CD14-positive monocyte (primary cell): ENCODE measurements at regions not wholly inside any gene's neighbourhood (a gene's known extent, or its start where the extent isn't known, plus 50 kb on each side); places are given as distances from the start of the nearest gene placed in this dataset.

Experiments
- DNase-seq, 3 donors: peaks; one replicate each; pipeline ENCODE4 v3.0.0-alpha.2; 2011 to 2022
- H2AFZ ChIP-seq: 2 replicates; pipeline ENCODE4 v1.6.0; 2012; ENCODE audit warnings: mild to moderate bottlenecking, low read depth, low read length, inconsistent platforms; ENCODE audit not compliant: insufficient read depth, poor library complexity, severe bottlenecking
- H3K27ac ChIP-seq, 2 donors: 1 replicate in 1 of 2; 2 replicates in 1 of 2; pipeline ENCODE4 v1.5.1; 2012 to 2013; ENCODE audit warnings: low read length in 2 of 2, control low read depth in 1 of 2, inconsistent platforms in 1 of 2, low read depth in 1 of 2, mild to moderate bottlenecking in 1 of 2
- H3K27me3 ChIP-seq, 2 donors: one replicate each; pipeline versions ENCODE4 v1.6.0 to v1.6.1; 2011 to 2013; ENCODE audit warnings: low read length in 2 of 2; ENCODE audit not compliant: control insufficient read depth in 2 of 2, insufficient read depth in 2 of 2
- H3K36me3 ChIP-seq, 2 donors: replicated peaks in 1 of 2; 1 replicate in 1 of 2; 2 replicates in 1 of 2; pipeline versions ENCODE4 v1.5.1 to v1.6.1; 2012 to 2013; ENCODE audit warnings: low read length in 2 of 2, control low read depth in 1 of 2, inconsistent platforms in 1 of 2, mild to moderate bottlenecking in 1 of 2; ENCODE audit not compliant: insufficient read depth in 2 of 2, control insufficient read depth in 1 of 2
- H3K4me1 ChIP-seq, 2 donors: 1 replicate in 1 of 2; 2 replicates in 1 of 2; pipeline versions ENCODE4 v1.5.1 to v1.6.1; 2012 to 2013; ENCODE audit warnings: low read length in 2 of 2, control low read depth in 1 of 2, inconsistent platforms in 1 of 2, mild to moderate bottlenecking in 1 of 2, moderate library complexity in 1 of 2; ENCODE audit not compliant: insufficient read depth in 2 of 2, control insufficient read depth in 1 of 2
- H3K4me2 ChIP-seq: replicated peaks from 2 replicates; pipeline ENCODE3; 2012; ENCODE audit warnings: low read length, moderate library complexity, mild to moderate bottlenecking; ENCODE audit not compliant: poor library complexity, severe bottlenecking; ENCODE audit errors: extremely low read depth
- H3K4me3 ChIP-seq, 3 experiments: fragments of 200-600 bp in 1 of 3; sonication (generic) in 1 of 3; replicated peaks in 1 of 3; 1 replicate in 2 of 3; 2 replicates in 1 of 3; pipeline ENCODE4 v1.5.1; 2011 to 2013; ENCODE audit warnings: low read length in 3 of 3, mild to moderate bottlenecking in 3 of 3, control low read depth in 2 of 3, low read depth in 2 of 3, inconsistent platforms in 1 of 3, moderate library complexity in 1 of 3
- H3K79me2 ChIP-seq: 2 replicates; pipeline ENCODE4 v1.6.0; 2012; ENCODE audit warnings: mild to moderate bottlenecking, control low read depth, inconsistent platforms, low read length, moderate library complexity; ENCODE audit not compliant: insufficient read depth
- H3K9ac ChIP-seq: 2 replicates; pipeline ENCODE4 v1.6.0; 2017; ENCODE audit warnings: low read length, mild to moderate bottlenecking; ENCODE audit not compliant: insufficient read depth, poor library complexity, severe bottlenecking
- H3K9me3 ChIP-seq, 2 donors: replicated peaks in 1 of 2; 1 replicate in 1 of 2; 2 replicates in 1 of 2; pipeline versions ENCODE4 v1.5.1 to v1.6.1; 2012 to 2013; ENCODE audit warnings: low read length in 2 of 2, control low read depth in 1 of 2; ENCODE audit not compliant: control insufficient read depth in 1 of 2, insufficient read depth in 1 of 2
- H4K20me1 ChIP-seq: 2 replicates; pipeline ENCODE4 v1.6.0; 2012; ENCODE audit warnings: mild to moderate bottlenecking, low read length, control low read depth, moderate library complexity; ENCODE audit not compliant: insufficient read depth
- H3K27ac Mint-ChIP-seq, 7 donors: one replicate each; pipeline ENCODE4 v1.8.0; 2020; ENCODE audit warnings: mild to moderate bottlenecking in 7 of 7, mixed read lengths in 7 of 7, moderate library complexity in 6 of 7, inconsistent platforms in 2 of 7
- H3K27me3 Mint-ChIP-seq, 3 donors: one replicate each; pipeline ENCODE4 v1.8.0; 2021 to 2022; ENCODE audit warnings: low read depth in 3 of 3, mild to moderate bottlenecking in 3 of 3, mixed read lengths in 3 of 3, moderate library complexity in 3 of 3, inconsistent platforms in 1 of 3
- H3K36me3 Mint-ChIP-seq, 2 donors: one replicate each; pipeline ENCODE4 v1.8.0; 2020; ENCODE audit warnings: mixed read lengths in 2 of 2, inconsistent platforms in 1 of 2, mild to moderate bottlenecking in 1 of 2
- H3K4me1 Mint-ChIP-seq: one replicate; pipeline ENCODE4 v1.8.0; 2020; ENCODE audit warnings: mild to moderate bottlenecking, mixed read lengths
- H3K4me3 Mint-ChIP-seq, 2 donors: one replicate each; pipeline ENCODE4 v1.8.0; 2020; ENCODE audit warnings: mild to moderate bottlenecking in 2 of 2, mixed read lengths in 2 of 2, moderate library complexity in 1 of 2
- H3K9me3 Mint-ChIP-seq, 7 donors: one replicate each; pipeline ENCODE4 v1.8.0; 2020 to 2022; ENCODE audit warnings: mixed read lengths in 7 of 7, mild to moderate bottlenecking in 6 of 7, moderate library complexity in 6 of 7, inconsistent platforms in 2 of 7
- WGBS: methylation state at CpG from one replicate; pipeline ENCODE4 v1.1.5; 2013; ENCODE audit warnings: missing lambda C conversion rate; ENCODE audit not compliant: insufficient coverage; 5-methylcytosine and 5-hydroxymethylcytosine counted together
- intact Hi-C, 2 donors: fragments of 100-400 bp; cut with micrococcal nuclease; formaldehyde crosslinking; loops; one replicate each; pipeline versions ENCODE4 v1.15.0 to v1.15.1; 2023
- TF ChIP-seq, protein P1 (sequence below): fragments of 200-600 bp; IDR thresholded peaks from one replicate; pipeline ENCODE4 v1.8.0; 2022; ENCODE audit warnings: antibody characterized with exemption, mild to moderate bottlenecking

DNA sequence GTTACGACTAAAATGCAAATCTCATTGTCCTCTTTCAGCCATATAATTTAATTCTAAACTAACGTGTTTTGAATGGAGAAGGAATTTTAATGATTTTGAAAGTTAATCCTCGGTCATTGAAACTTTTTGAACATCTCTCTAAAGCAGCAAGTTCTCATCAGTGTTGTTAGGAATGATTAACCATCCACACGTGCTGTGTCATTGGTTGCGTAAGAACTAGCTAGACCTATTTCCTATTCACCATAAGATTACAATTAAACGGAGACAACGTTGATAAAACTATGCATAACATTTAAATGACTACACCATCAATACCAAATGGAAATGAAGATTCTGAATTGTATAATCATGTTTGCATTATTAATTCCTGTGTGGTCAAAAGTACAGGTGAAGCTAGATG is 155.6 kb upstream of the IRS2 start:
- Histone ChIP-seq H3K4me1 (no peaks in the 10 kb centered on the region), H3K27me3 (no peaks in the 10 kb centered on the region), H2AFZ (no peak overlapping the region), H3K27ac (no peak overlapping the region), H3K4me3 (no peak overlapping the region), H3K4me2 (no peak overlapping the region), H3K36me3 (no peaks in the 10 kb centered on the region), H3K9me3 (peaks cover 0 to 6% of the 10 kb centered on the region in 2 donors), H3K9ac (no peak overlapping the region), H4K20me1 (no peaks in the 10 kb centered on the region), H3K79me2 (no peaks in the 10 kb centered on the region)
- Mint-ChIP-seq H3K4me1 (no peaks in the 10 kb centered on the region), H3K4me3 (no peak overlapping the region), H3K27ac (no peak overlapping the region), H3K9me3 (peaks cover 0 to 9% (median 3%) of the 10 kb centered on the region in 7 donors), H3K27me3 (peaks cover 0 to 2% (median 0%) of the 10 kb centered on the region in 3 donors), H3K36me3 (no peaks in the 10 kb centered on the region)
- WGBS: no CpG with 5 or more reads among the region's 7 CpGs
- TF ChIP-seq, protein P1, sequence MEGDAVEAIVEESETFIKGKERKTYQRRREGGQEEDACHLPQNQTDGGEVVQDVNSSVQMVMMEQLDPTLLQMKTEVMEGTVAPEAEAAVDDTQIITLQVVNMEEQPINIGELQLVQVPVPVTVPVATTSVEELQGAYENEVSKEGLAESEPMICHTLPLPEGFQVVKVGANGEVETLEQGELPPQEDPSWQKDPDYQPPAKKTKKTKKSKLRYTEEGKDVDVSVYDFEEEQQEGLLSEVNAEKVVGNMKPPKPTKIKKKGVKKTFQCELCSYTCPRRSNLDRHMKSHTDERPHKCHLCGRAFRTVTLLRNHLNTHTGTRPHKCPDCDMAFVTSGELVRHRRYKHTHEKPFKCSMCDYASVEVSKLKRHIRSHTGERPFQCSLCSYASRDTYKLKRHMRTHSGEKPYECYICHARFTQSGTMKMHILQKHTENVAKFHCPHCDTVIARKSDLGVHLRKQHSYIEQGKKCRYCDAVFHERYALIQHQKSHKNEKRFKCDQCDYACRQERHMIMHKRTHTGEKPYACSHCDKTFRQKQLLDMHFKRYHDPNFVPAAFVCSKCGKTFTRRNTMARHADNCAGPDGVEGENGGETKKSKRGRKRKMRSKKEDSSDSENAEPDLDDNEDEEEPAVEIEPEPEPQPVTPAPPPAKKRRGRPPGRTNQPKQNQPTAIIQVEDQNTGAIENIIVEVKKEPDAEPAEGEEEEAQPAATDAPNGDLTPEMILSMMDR: no peak
- intact Hi-C loops: no loop called here
- DNase-seq: peak in 2 of 3 donors; percentile 6 to 10

GRCh38 chr13:109941221-109941620 is 154.8 kb upstream of the IRS2 start:
- 96% methylated on average over 2 of the region's 2 CpGs for WGBS
- Histone ChIP-seq H3K79me2 (no peaks in the 10 kb centered on the region), H3K4me3 (no peak overlapping the region), H3K9me3 (peaks cover 0 to 6% of the 10 kb centered on the region in 2 donors), H4K20me1 (no peaks in the 10 kb centered on the region), H2AFZ (no peak overlapping the region), H3K27me3 (no peaks in the 10 kb centered on the region), H3K27ac (no peak overlapping the region), H3K9ac (no peak overlapping the region), H3K4me1 (no peaks in the 10 kb centered on the region), H3K4me2 (no peak overlapping the region), H3K36me3 (no peaks in the 10 kb centered on the region)
- H3K9me3 Mint-ChIP-seq: peaks cover 0 to 9% (median 3%) of the 10 kb centered on the region in 7 donors
- intact Hi-C loops: no loop called here
- TF ChIP-seq, protein P1: no peak
- no peaks in the 10 kb centered on the region for H3K4me1 Mint-ChIP-seq
- H3K4me3 Mint-ChIP-seq: no peak overlapping the region
- no peaks in the 10 kb centered on the region for H3K36me3 Mint-ChIP-seq
- DNase-seq: no peak
- H3K27me3 Mint-ChIP-seq: peaks cover 0 to under 1% (median 0%) of the 10 kb centered on the region in 3 donors
- no peak overlapping the region for H3K27ac Mint-ChIP-seq
